Mesenteric fat pad (tissue), 1 donor: ENCODE measurements at regions not wholly inside any gene's neighbourhood (a gene's known extent, or its start where the extent isn't known, plus 50 kb on each side); places are given as distances from the start of the nearest gene placed in this dataset.

Source experiments
- DNase-seq: peaks from one replicate; pipeline ENCODE4 v3.0.0-alpha.2; 2020; ENCODE audit warnings: low spot score
- donor health status: DM: yes; HTN: yes; CAD: no.

GRCh38 chr9:99681113-99681512 is 140.6 kb upstream of the NR4A3 start:
- DNase-seq: no peak

- DNase-seq: no peak
Observed at GRCh38 chr9:99682378-99682777, 139.3 kb upstream of the NR4A3 start.

GRCh38 chr9:99682870-99683269 is 138.8 kb upstream of the NR4A3 start:
- DNase-seq: no peak

GRCh38 chr9:99690573-99690972 is 131.1 kb upstream of the NR4A3 start:
- no peak for DNase-seq

GRCh38 chr9:99693888-99694287 is 127.8 kb upstream of the NR4A3 start:
- DNase-seq: no peak

- DNase-seq: no peak
Observed at GRCh38 chr9:99694393-99694792, 127.3 kb upstream of the NR4A3 start.

GRCh38 chr9:99699396-99699795 is 122.3 kb upstream of the NR4A3 start:
- no peak for DNase-seq

- DNase-seq: no peak
Observed at GRCh38 chr9:99712214-99712613, 109.5 kb upstream of the NR4A3 start.

GRCh38 chr9:99713838-99714306 is 107.8 kb upstream of the NR4A3 start:
- DNase-seq: no peak

GRCh38 chr9:99718631-99719030 is 103.1 kb upstream of the NR4A3 start:
- no peak for DNase-seq

GRCh38 chr9:99720455-99721050 is 101.1 kb upstream of the NR4A3 start:
- DNase-seq: no peak

GRCh38 chr9:99721898-99722297 is 99.8 kb upstream of the NR4A3 start:
- DNase-seq: no peak

GRCh38 chr9:99722877-99723276 is 98.8 kb upstream of the NR4A3 start:
- DNase-seq: no peak

- DNase-seq: no peak
Observed at GRCh38 chr9:99724640-99725039, 97.0 kb upstream of the NR4A3 start.

GRCh38 chr9:99725852-99726251 is 95.8 kb upstream of the NR4A3 start:
- no peak for DNase-seq

- no peak for DNase-seq
Observed at GRCh38 chr9:99726758-99727157, 94.9 kb upstream of the NR4A3 start.

GRCh38 chr9:99730062-99730461 is 91.6 kb upstream of the NR4A3 start:
- no peak for DNase-seq

- DNase-seq: no peak
Observed at GRCh38 chr9:99731950-99732349, 89.7 kb upstream of the NR4A3 start.

GRCh38 chr9:99732715-99733114 is 89.0 kb upstream of the NR4A3 start:
- DNase-seq: no peak

- no peak for DNase-seq
Observed at GRCh38 chr9:99735041-99735440, 86.6 kb upstream of the NR4A3 start.

GRCh38 chr9:99736291-99736690 is 85.4 kb upstream of the NR4A3 start:
- no peak for DNase-seq

GRCh38 chr9:99737649-99738048 is 84.0 kb upstream of the NR4A3 start:
- no peak for DNase-seq

GRCh38 chr9:99743006-99743405 is 78.7 kb upstream of the NR4A3 start:
- no peak for DNase-seq

GRCh38 chr9:99743455-99743854 is 78.2 kb upstream of the NR4A3 start:
- DNase-seq: no peak
